HCT116 (cell line): ENCODE measurements at regions not wholly inside any gene's neighbourhood (a gene's known extent, or its start where the extent isn't known, plus 50 kb on each side); places are given as distances from the start of the nearest gene placed in this dataset.

Experiments
- ATF3 ChIP-seq: IDR thresholded peaks from 2 replicates; pipeline ENCODE4 v1.6.1; 2012
- CTCF ChIP-seq, 3 experiments: fragments of 200-600 bp in 1 of 3; sonication (generic) in 1 of 3; IDR thresholded peaks in 2 of 3; conservative IDR thresholded peaks in 1 of 3; 2 replicates each; pipeline ENCODE4 v1.5.1; 2012 to 2017; ENCODE audit warnings: low read depth in 2 of 3, low read length in 2 of 3, antibody characterized with exemption in 1 of 3, borderline replicate concordance in 1 of 3, control low read depth in 1 of 3, mild to moderate bottlenecking in 1 of 3, mixed read lengths in 1 of 3, mixed run types in 1 of 3, moderate library complexity in 1 of 3; ENCODE audit not compliant: insufficient read depth in 1 of 3
- EZH2 ChIP-seq: fragments of 200-600 bp; sonication (generic); IDR thresholded peaks from 2 replicates; pipeline ENCODE4 v1.6.1; 2017; ENCODE audit warnings: antibody characterized with exemption, mixed run types
- EZH2phosphoT487 ChIP-seq: fragments of 200-600 bp; IDR thresholded peaks from 2 replicates; pipeline ENCODE4 v1.6.1; 2018; ENCODE audit warnings: antibody characterized with exemption, borderline replicate concordance
- JUND ChIP-seq: IDR thresholded peaks from 2 replicates; pipeline ENCODE4 v1.6.1; 2012
- MAX ChIP-seq: IDR thresholded peaks from 2 replicates; pipeline ENCODE4 v1.6.1; 2012
- POLR2A ChIP-seq: IDR thresholded peaks from 2 replicates; pipeline ENCODE4 v1.7.0; 2011; ENCODE audit warnings: borderline replicate concordance; ENCODE audit not compliant: insufficient read depth, insufficient read length; ENCODE audit errors: extremely low read depth
- POLR2AphosphoS5 ChIP-seq: IDR thresholded peaks from 2 replicates; pipeline ENCODE4 v1.6.1; 2011; ENCODE audit warnings: mild to moderate bottlenecking, low read depth, low read length, moderate library complexity
- RAD21 ChIP-seq: IDR thresholded peaks from 2 replicates; pipeline ENCODE4 v1.6.1; 2012; ENCODE audit warnings: low read depth, mild to moderate bottlenecking
- SIN3A ChIP-seq: IDR thresholded peaks from 2 replicates; pipeline ENCODE4 v1.6.1; 2012; ENCODE audit warnings: low read depth
- SP1 ChIP-seq: IDR thresholded peaks from 2 replicates; pipeline ENCODE4 v1.6.1; 2012; ENCODE audit warnings: low read depth
- ZBTB33 ChIP-seq: IDR thresholded peaks from 2 replicates; pipeline ENCODE4 v1.6.1; 2011; ENCODE audit warnings: mild to moderate bottlenecking, low read length, moderate library complexity; ENCODE audit not compliant: insufficient replicate concordance; ENCODE audit errors: extremely low read depth
- ZNF274 ChIP-seq: fragments of 200-500 bp; sonication (Bioruptor generic); IDR thresholded peaks from 2 replicates; pipeline ENCODE4 v1.6.1; 2014; ENCODE audit warnings: mild to moderate bottlenecking, low read depth, low read length, inconsistent platforms

- TF ChIP-seq ZBTB33 (no peak), CTCF (IDR thresholded peaks at IDR 0.05 in 2 of 3, conservative IDR thresholded peaks at IDR 0.05 in 1 of 3; ENCODE audit: borderline replicate concordance in 1 of 3, insufficient read depth in 1 of 3, low read depth in 2 of 3, low read length in 2 of 3) (no peak), SP1 (peak; percentile 69), RAD21 (peak; percentile 8; the same call in 1 of the 2 replicates), POLR2AphosphoS5 (0 out of 2 replicates have a peak, but pooled peaks have one; percentile 15), POLR2A (no peak), EZH2phosphoT487 (no peak), SIN3A (no peak), ATF3 (no peak), EZH2 (no peak), MAX (peak; percentile 51; the same call in 1 of the 2 replicates), JUND (no peak; the same call in 1 of the 2 replicates), ZNF274 (no peak)
Observed at GRCh38 chr11:10633261-10633660, 60.3 kb downstream of the IRAG1 start.
